KOPT-K1 (cell line): ENCODE measurements at regions not wholly inside any gene's neighbourhood (a gene's known extent, or its start where the extent isn't known, plus 50 kb on each side); places are given as distances from the start of the nearest gene placed in this dataset.
"Not testable (repeated sequence)": the region's sequence is repeated elsewhere in the genome, so short reads cannot be mapped to it uniquely, and the experiment has no call there.

ENCODE experiments used
- H3K27ac ChIP-seq: fragments of 200-600 bp; sonication (generic); 2 replicates; pipeline ENCODE4 v1.5.1; 2016; ENCODE audit warnings: antibody characterized with exemption, mild to moderate bottlenecking, low read depth, low read length; ENCODE audit not compliant: poor library complexity, severe bottlenecking
- H3K36me3 ChIP-seq: fragments of 200-600 bp; sonication (generic); 2 replicates; pipeline ENCODE4 v1.5.1; 2017; ENCODE audit warnings: antibody characterized with exemption, mild to moderate bottlenecking, low read length, moderate library complexity; ENCODE audit not compliant: insufficient read depth
- H3K9me3 ChIP-seq: fragments of 200-600 bp; sonication (generic); 2 replicates; pipeline ENCODE4 v1.5.1; 2017; ENCODE audit warnings: antibody characterized with exemption, low read length, mild to moderate bottlenecking; ENCODE audit not compliant: insufficient read depth, poor library complexity, severe bottlenecking

- no peaks in the 10 kb centered on the region for H3K9me3 ChIP-seq
- H3K27ac ChIP-seq: no peak overlapping the region
- H3K36me3 ChIP-seq: no peaks in the 10 kb centered on the region
Measured at GRCh38 chr7:125074141-125074540, 144.5 kb upstream of the POT1 start.

DNA sequence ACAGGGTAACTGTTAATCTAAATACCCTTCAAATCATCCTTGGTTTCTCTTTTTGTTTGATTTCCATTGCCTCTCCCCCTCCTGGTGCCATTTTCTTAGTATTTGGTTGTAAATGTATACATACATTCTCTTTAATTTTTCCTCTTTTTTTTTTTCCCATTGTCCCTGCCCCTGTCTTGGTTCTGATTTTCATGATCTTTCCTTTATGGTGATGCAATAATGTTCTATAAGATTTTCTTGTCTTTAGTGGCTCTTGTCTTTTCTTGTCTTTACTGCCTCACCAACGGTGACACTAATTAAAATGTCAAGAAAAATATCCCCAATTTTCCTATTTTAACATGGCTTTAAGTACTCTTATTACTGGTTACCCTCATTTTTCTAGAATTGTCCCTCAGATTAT lies 135.9 kb upstream of the POT1 start:
- no peaks in the 10 kb centered on the region for H3K36me3 ChIP-seq
- H3K27ac ChIP-seq: no peak overlapping the region
- no peaks in the 10 kb centered on the region for H3K9me3 ChIP-seq

DNA sequence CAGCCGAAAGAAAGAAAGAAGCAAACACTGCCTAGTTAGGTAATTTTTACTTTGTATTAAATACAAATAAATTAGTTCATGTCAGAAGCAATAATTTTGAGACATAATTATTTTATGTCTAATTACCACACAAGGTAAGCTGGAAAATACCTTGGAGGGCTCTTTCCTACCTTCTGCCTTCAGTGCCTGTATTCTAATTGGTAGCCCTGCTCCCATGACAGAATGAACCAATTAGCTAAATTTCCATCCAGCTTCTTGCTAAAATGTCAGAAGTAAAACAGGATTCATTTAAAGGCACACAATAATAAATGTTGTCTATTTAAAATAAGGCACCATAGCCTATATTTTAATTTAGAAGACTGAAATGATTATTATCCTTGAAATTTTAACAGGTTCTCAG lies 135.4 kb upstream of the POT1 start:
- H3K9me3 ChIP-seq: no peaks in the 10 kb centered on the region
- no peaks in the 10 kb centered on the region for H3K36me3 ChIP-seq
- no peak overlapping the region for H3K27ac ChIP-seq

GRCh38 chr7:125061776-125062397 lies 132.3 kb upstream of the POT1 start:
- Histone ChIP-seq H3K9me3 (no peaks in the 10 kb centered on the region), H3K27ac (no peak overlapping the region), H3K36me3 (no peaks in the 10 kb centered on the region)

DNA sequence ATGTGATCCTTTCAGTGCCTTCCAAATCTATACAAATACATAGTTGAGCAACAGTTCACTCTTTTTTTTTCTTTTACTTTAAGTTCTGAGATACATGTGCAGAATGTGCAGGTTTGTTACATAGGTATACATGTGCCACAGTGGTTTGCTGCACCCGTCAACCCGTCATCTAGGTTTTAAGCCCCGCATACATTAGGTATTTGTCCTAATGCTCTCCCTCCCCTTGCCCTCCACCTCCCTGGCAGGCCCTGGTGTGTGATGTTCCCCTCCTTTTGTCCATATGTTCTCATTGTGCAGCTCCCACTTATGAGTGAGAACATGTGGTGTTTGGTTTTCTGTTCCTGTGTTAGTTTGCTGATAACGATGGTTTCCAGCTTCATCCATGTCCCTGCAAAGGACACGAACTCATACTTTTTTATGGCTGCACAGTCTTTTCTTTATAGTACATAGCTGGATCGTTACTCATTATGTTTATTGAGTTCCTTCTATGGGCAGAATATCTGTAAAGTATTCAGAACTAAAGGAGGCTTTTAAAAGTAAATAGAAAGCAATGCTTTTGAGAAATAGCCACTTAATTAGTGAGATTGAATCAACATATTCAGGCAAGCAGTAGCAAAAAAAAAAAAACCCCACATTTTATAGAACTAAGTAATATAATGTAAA lies 131.6 kb upstream of the POT1 start:
- not testable (repeated sequence) for H3K36me3 ChIP-seq, H3K9me3 ChIP-seq, H3K27ac ChIP-seq

GRCh38 chr7:125059861-125060456 lies 130.3 kb upstream of the POT1 start:
- Histone ChIP-seq H3K27ac (no peak overlapping the region), H3K36me3 (no peaks in the 10 kb centered on the region), H3K9me3 (no peaks in the 10 kb centered on the region)

GRCh38 chr7:125057963-125058362 lies 128.3 kb upstream of the POT1 start:
- no peaks in the 10 kb centered on the region for H3K36me3 ChIP-seq

DNA sequence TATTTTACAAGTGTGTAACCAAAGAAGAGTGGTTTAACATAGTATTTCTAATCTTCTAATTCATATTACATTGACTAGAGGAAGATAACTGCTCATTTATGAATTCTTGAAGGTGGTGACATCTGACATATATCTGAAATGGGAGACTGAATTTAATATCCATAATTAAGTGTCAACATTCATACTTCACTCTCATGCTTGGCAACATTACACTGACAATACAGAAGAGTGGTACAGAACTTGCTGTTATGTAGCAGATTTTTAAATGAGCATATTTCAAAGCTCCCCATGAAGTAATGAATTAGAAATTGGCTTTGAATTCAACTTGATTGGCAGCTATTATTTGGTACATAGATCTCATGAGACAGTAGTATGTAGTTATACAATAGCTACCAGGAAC lies 125.8 kb upstream of the POT1 start:
- H3K27ac ChIP-seq: no peak overlapping the region

More at GRCh38 chr7:125057963-125058362, 128.3 kb upstream of the POT1 start:
- Histone ChIP-seq H3K27ac (no peak overlapping the region), H3K9me3 (no peaks in the 10 kb centered on the region)

DNA sequence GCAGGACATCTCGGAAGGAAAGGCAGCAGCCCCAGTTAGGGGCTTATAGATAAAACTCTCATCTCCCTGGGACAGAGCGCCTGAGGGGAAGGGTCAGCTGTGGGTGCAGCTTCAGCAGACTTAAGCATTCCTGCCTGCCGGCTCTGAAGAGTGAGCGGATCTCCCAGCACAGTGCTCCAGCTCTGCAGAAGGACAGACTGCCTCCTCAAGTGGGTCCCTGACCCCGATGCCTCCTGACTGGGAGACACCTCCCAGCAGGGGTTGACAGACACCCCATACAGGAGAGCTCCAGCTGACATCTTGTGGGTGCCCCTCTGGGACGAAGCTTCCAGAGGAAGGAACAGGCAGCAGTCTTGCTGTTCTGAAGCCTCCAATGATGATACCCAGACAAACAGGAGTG lies 117.1 kb upstream of the POT1 start:
- no peak overlapping the region for H3K27ac ChIP-seq
- H3K36me3 ChIP-seq: no peaks in the 10 kb centered on the region
- H3K9me3 ChIP-seq: no peaks in the 10 kb centered on the region

More for the DNA sequence above, 125.8 kb upstream of the POT1 start:
- H3K9me3 ChIP-seq: no peaks in the 10 kb centered on the region
- no peaks in the 10 kb centered on the region for H3K36me3 ChIP-seq

- Histone ChIP-seq H3K9me3 (no peaks in the 10 kb centered on the region), H3K27ac (no peak overlapping the region), H3K36me3 (no peaks in the 10 kb centered on the region)
Measured at GRCh38 chr7:125033506-125033905, 103.9 kb upstream of the POT1 start.

- Histone ChIP-seq H3K9me3 (no peaks in the 10 kb centered on the region), H3K27ac (no peak overlapping the region), H3K36me3 (no peaks in the 10 kb centered on the region)
Measured at GRCh38 chr7:125032943-125033342, 103.3 kb upstream of the POT1 start.

- Histone ChIP-seq H3K27ac (no peak overlapping the region), H3K9me3 (no peaks in the 10 kb centered on the region), H3K36me3 (no peaks in the 10 kb centered on the region)
Measured at GRCh38 chr7:125030756-125031387, 101.2 kb upstream of the POT1 start.

GRCh38 chr7:125025620-125026019 lies 96.0 kb upstream of the POT1 start:
- Histone ChIP-seq H3K36me3 (no peaks in the 10 kb centered on the region), H3K9me3 (peaks cover 4% of the 10 kb centered on the region), H3K27ac (no peak overlapping the region)

GRCh38 chr7:125020801-125021200 lies 91.2 kb upstream of the POT1 start:
- Histone ChIP-seq H3K9me3 (peaks cover 4% of the 10 kb centered on the region), H3K27ac (no peak overlapping the region), H3K36me3 (no peaks in the 10 kb centered on the region)

DNA sequence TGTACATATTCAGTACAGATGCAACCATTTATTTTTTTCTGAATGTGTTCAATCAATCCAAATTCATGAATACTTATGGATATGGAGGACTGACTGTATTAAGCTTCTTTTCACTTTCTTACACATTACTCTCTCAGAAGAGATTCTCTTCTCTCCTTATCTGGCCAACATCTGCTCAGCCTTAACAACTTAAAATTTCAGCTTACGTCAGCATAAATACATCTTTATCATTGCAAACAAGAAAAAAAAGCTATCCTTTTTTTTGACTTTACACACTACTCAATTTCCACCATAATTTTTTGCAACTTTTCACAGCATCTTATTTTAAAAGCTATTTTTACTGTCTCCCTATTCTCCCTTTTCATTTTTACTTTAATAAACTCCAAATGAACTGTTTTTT lies 80.9 kb upstream of the POT1 start:
- Histone ChIP-seq H3K27ac (no peak overlapping the region), H3K9me3 (no peaks in the 10 kb centered on the region), H3K36me3 (no peaks in the 10 kb centered on the region)
